ENCODE measurements at regions not wholly inside any gene's neighbourhood (a gene's known extent, or its start where the extent isn't known, plus 50 kb on each side); places are given as distances from the start of the nearest gene placed in this dataset.

GRCh38 chr1:63155437-63155836 lies 166.9 kb upstream of the FOXD3 start:
- TF ChIP-seq CTCF (IDR thresholded peaks at IDR 0.05) (no peak), POLR2A (IDR thresholded peaks at IDR 0.05) (no peak)

Data from testis (tissue), 2 donors.